T-helper 2 cell treated with Interferon-gamma antibody and Interleukin-4, amounts not matched to agents 5 μg/mL and 100 μg/mL, for 36 hours (primary cell): ENCODE measurements at regions not wholly inside any gene's neighbourhood (a gene's known extent, or its start where the extent isn't known, plus 50 kb on each side); places are given as distances from the start of the nearest gene placed in this dataset.

Experiments used
- DNase-seq: peaks from one replicate; pipeline ENCODE4 v3.0.0; 2021; ENCODE audit warnings: low spot score
- H3K27ac Mint-ChIP-seq: one replicate; pipeline ENCODE4 v1.8.0; 2021; ENCODE audit warnings: mild to moderate bottlenecking, mixed read lengths
- H3K27me3 Mint-ChIP-seq: one replicate; pipeline ENCODE4 v1.8.0; 2021; ENCODE audit warnings: low read depth, mixed read lengths
- H3K36me3 Mint-ChIP-seq: one replicate; pipeline ENCODE4 v1.8.0; 2021; ENCODE audit warnings: low read depth, mixed read lengths
- H3K4me1 Mint-ChIP-seq: one replicate; pipeline ENCODE4 v1.8.0; 2021; ENCODE audit warnings: low read depth, mixed read lengths
- H3K4me3 Mint-ChIP-seq: one replicate; pipeline ENCODE4 v1.8.0; 2022; ENCODE audit warnings: mild to moderate bottlenecking, moderate library complexity, mixed read lengths
- H3K9me3 Mint-ChIP-seq: one replicate; pipeline ENCODE4 v1.8.0; 2021; ENCODE audit warnings: mixed read lengths

GRCh38 chr18:54737986-54738385, 90.3 kb upstream of the RAB27B start:
- Mint-ChIP-seq H3K9me3 (no peaks in the 10 kb centered on the region), H3K27ac (no peak overlapping the region), H3K27me3 (peaks cover 29% of the 10 kb centered on the region), H3K36me3 (no peaks in the 10 kb centered on the region), H3K4me1 (no peaks in the 10 kb centered on the region), H3K4me3 (no peak overlapping the region)
- DNase-seq = no peak

GRCh38 chr18:54739476-54739875, 88.8 kb upstream of the RAB27B start:
- Mint-ChIP-seq H3K4me3 (no peak overlapping the region), H3K36me3 (no peaks in the 10 kb centered on the region), H3K27ac (no peak overlapping the region), H3K9me3 (no peaks in the 10 kb centered on the region), H3K4me1 (no peaks in the 10 kb centered on the region), H3K27me3 (peaks cover 24% of the 10 kb centered on the region)
- DNase-seq = no peak

- Mint-ChIP-seq H3K27me3 (peaks cover 24% of the 10 kb centered on the region), H3K9me3 (no peaks in the 10 kb centered on the region), H3K4me1 (no peaks in the 10 kb centered on the region), H3K4me3 (no peak overlapping the region), H3K27ac (no peak overlapping the region), H3K36me3 (no peaks in the 10 kb centered on the region)
- DNase-seq = no peak
Measured at GRCh38 chr18:54740136-54740846, 88.0 kb upstream of the RAB27B start.

- H3K27ac Mint-ChIP-seq = no peak overlapping the region
- no peaks in the 10 kb centered on the region for H3K36me3 Mint-ChIP-seq
- no peak for DNase-seq
- H3K9me3 Mint-ChIP-seq = no peaks in the 10 kb centered on the region
- peaks cover 23% of the 10 kb centered on the region for H3K27me3 Mint-ChIP-seq
- H3K4me1 Mint-ChIP-seq = no peaks in the 10 kb centered on the region
- H3K4me3 Mint-ChIP-seq = no peak overlapping the region
Measured at GRCh38 chr18:54742120-54742519, 86.2 kb upstream of the RAB27B start.

GRCh38 chr18:54742659-54743604, 85.3 kb upstream of the RAB27B start:
- Mint-ChIP-seq H3K4me3 (no peak overlapping the region), H3K27me3 (peaks cover 26% of the 10 kb centered on the region), H3K36me3 (no peaks in the 10 kb centered on the region), H3K9me3 (no peaks in the 10 kb centered on the region), H3K4me1 (no peaks in the 10 kb centered on the region), H3K27ac (no peak overlapping the region)
- no peak for DNase-seq

- Mint-ChIP-seq H3K36me3 (no peaks in the 10 kb centered on the region), H3K9me3 (no peaks in the 10 kb centered on the region), H3K27me3 (peaks cover 25% of the 10 kb centered on the region), H3K4me1 (no peaks in the 10 kb centered on the region), H3K4me3 (no peak overlapping the region), H3K27ac (no peak overlapping the region)
- DNase-seq = no peak
Measured at GRCh38 chr18:54743605-54743995, 84.7 kb upstream of the RAB27B start.

- H3K9me3 Mint-ChIP-seq = no peaks in the 10 kb centered on the region
- peaks cover 34% of the 10 kb centered on the region for H3K27me3 Mint-ChIP-seq
- H3K27ac Mint-ChIP-seq = no peak overlapping the region
- H3K4me3 Mint-ChIP-seq = no peak overlapping the region
- no peaks in the 10 kb centered on the region for H3K4me1 Mint-ChIP-seq
- H3K36me3 Mint-ChIP-seq = no peaks in the 10 kb centered on the region
- no peak for DNase-seq
Measured at GRCh38 chr18:54749291-54749690, 79.0 kb upstream of the RAB27B start.

GRCh38 chr18:54750350-54750749, 77.9 kb upstream of the RAB27B start:
- Mint-ChIP-seq H3K27ac (no peak overlapping the region), H3K4me1 (no peaks in the 10 kb centered on the region), H3K4me3 (no peak overlapping the region), H3K9me3 (no peaks in the 10 kb centered on the region), H3K36me3 (no peaks in the 10 kb centered on the region), H3K27me3 (peaks cover 35% of the 10 kb centered on the region)
- DNase-seq = no peak

GRCh38 chr18:54752185-54752584, 76.1 kb upstream of the RAB27B start:
- Mint-ChIP-seq H3K27ac (no peak overlapping the region), H3K4me3 (no peak overlapping the region), H3K36me3 (no peaks in the 10 kb centered on the region), H3K4me1 (no peaks in the 10 kb centered on the region), H3K9me3 (no peaks in the 10 kb centered on the region), H3K27me3 (peaks cover 41% of the 10 kb centered on the region)
- DNase-seq = no peak

GRCh38 chr18:54755456-54755855, 72.8 kb upstream of the RAB27B start:
- Mint-ChIP-seq H3K36me3 (no peaks in the 10 kb centered on the region), H3K9me3 (no peaks in the 10 kb centered on the region), H3K27me3 (peaks cover 43% of the 10 kb centered on the region), H3K4me3 (no peak overlapping the region), H3K4me1 (no peaks in the 10 kb centered on the region), H3K27ac (no peak overlapping the region)
- no peak for DNase-seq

GRCh38 chr18:54762386-54762785, 65.9 kb upstream of the RAB27B start:
- no peaks in the 10 kb centered on the region for H3K4me1 Mint-ChIP-seq
- H3K27me3 Mint-ChIP-seq = peaks cover 56% of the 10 kb centered on the region
- no peaks in the 10 kb centered on the region for H3K36me3 Mint-ChIP-seq
- H3K4me3 Mint-ChIP-seq = no peak overlapping the region
- no peak overlapping the region for H3K27ac Mint-ChIP-seq
- H3K9me3 Mint-ChIP-seq = no peaks in the 10 kb centered on the region
- no peak for DNase-seq

- Mint-ChIP-seq H3K36me3 (no peaks in the 10 kb centered on the region), H3K9me3 (no peaks in the 10 kb centered on the region), H3K27me3 (peaks cover 51% of the 10 kb centered on the region), H3K4me3 (no peak overlapping the region), H3K27ac (no peak overlapping the region), H3K4me1 (no peaks in the 10 kb centered on the region)
- DNase-seq = no peak
Measured at GRCh38 chr18:54764786-54765185, 63.5 kb upstream of the RAB27B start.

GRCh38 chr18:54765636-54766375, 62.5 kb upstream of the RAB27B start:
- Mint-ChIP-seq H3K4me1 (no peaks in the 10 kb centered on the region), H3K27me3 (peaks cover 45% of the 10 kb centered on the region), H3K9me3 (no peaks in the 10 kb centered on the region), H3K36me3 (no peaks in the 10 kb centered on the region), H3K4me3 (no peak overlapping the region), H3K27ac (no peak overlapping the region)
- no peak for DNase-seq

GRCh38 chr18:54766634-54767033, 61.6 kb upstream of the RAB27B start:
- no peaks in the 10 kb centered on the region for H3K4me1 Mint-ChIP-seq

More at GRCh38 chr18:54766634-54767033, 61.6 kb upstream of the RAB27B start:
- Mint-ChIP-seq H3K27me3 (peaks cover 46% of the 10 kb centered on the region), H3K4me3 (no peak overlapping the region), H3K36me3 (no peaks in the 10 kb centered on the region), H3K9me3 (no peaks in the 10 kb centered on the region), H3K27ac (no peak overlapping the region)
- DNase-seq = no peak
